Coronary artery (tissue), 2 donors: ENCODE measurements at regions not wholly inside any gene's neighbourhood (a gene's known extent, or its start where the extent isn't known, plus 50 kb on each side); places are given as distances from the start of the nearest gene placed in this dataset.
"Not testable (repeated sequence)": the region's sequence is repeated elsewhere in the genome, so short reads cannot be mapped to it uniquely, and the experiment has no call there.

Experiments
- DNase-seq: peaks from one replicate; pipeline ENCODE4 v3.0.0-alpha.2; 2017; ENCODE audit warnings: low spot score
- H3K27ac ChIP-seq, 2 donors: fragments of 200-600 bp; sonication (generic); one replicate each; pipeline ENCODE4 v1.5.1; 2016 to 2019
- H3K4me3 ChIP-seq: fragments of 200-600 bp; sonication (generic); 2 replicates; pipeline ENCODE4 v1.5.1; 2016; ENCODE audit warnings: mild to moderate bottlenecking, moderate library complexity
- CTCF ChIP-seq: fragments of 200-600 bp; sonication (generic); IDR thresholded peaks from one replicate; pipeline ENCODE4 v1.5.1; 2019; ENCODE audit warnings: antibody characterized with exemption

- no peak for TF ChIP-seq CTCF
- no peak for DNase-seq
- Histone ChIP-seq H3K27ac (no peak overlapping the region), H3K4me3 (no peak overlapping the region)
Measured at GRCh38 chr1:182235604-182235951, 156.0 kb downstream of the GLUL start.

GRCh38 chr1:182229921-182230491 is 161.6 kb downstream of the GLUL start:
- DNase-seq, result no peak
- Histone ChIP-seq H3K27ac (no peak overlapping the region), H3K4me3 (no peak overlapping the region)
- no peak for TF ChIP-seq CTCF

GRCh38 chr1:182229451-182229850 is 162.1 kb downstream of the GLUL start:
- no peak for DNase-seq
- TF ChIP-seq CTCF, result no peak
- Histone ChIP-seq H3K4me3 (no peak overlapping the region), H3K27ac (no peak overlapping the region)

- DNase-seq, result no peak
- no peak overlapping the region for H3K27ac ChIP-seq
- TF ChIP-seq CTCF, result no peak
- no peak overlapping the region for H3K4me3 ChIP-seq
Measured at GRCh38 chr1:182227864-182228547, 163.6 kb downstream of the GLUL start.

GRCh38 chr1:182226618-182227017 is 165.0 kb downstream of the GLUL start:
- no peak overlapping the region for H3K27ac ChIP-seq
- H3K4me3 ChIP-seq, result no peak overlapping the region
- TF ChIP-seq CTCF, result no peak
- DNase-seq, result no peak

- not testable (repeated sequence) for DNase-seq, H3K4me3 ChIP-seq, H3K27ac ChIP-seq
Measured at GRCh38 chr1:182225755-182226154, 164.2 kb upstream of the ZNF648 start.

GRCh38 chr1:182221990-182222389 is 160.5 kb upstream of the ZNF648 start:
- not testable (repeated sequence) for H3K27ac ChIP-seq, H3K4me3 ChIP-seq, DNase-seq

- not testable (repeated sequence) for H3K27ac ChIP-seq, H3K4me3 ChIP-seq
Measured at GRCh38 chr1:182221367-182221766, 159.9 kb upstream of the ZNF648 start.

GRCh38 chr1:182217967-182218366 is 156.5 kb upstream of the ZNF648 start:
- no peak overlapping the region for H3K27ac ChIP-seq
- no peak for TF ChIP-seq CTCF
- no peak overlapping the region for H3K4me3 ChIP-seq
- DNase-seq, result no peak

More at GRCh38 chr1:182221367-182221766, 159.9 kb upstream of the ZNF648 start:
- DNase-seq, result not testable (repeated sequence)
